SK-N-SH (cell line): ENCODE measurements at regions not wholly inside any gene's neighbourhood (a gene's known extent, or its start where the extent isn't known, plus 50 kb on each side); places are given as distances from the start of the nearest gene placed in this dataset.

ENCODE experiments used
- EZH2phosphoT487 ChIP-seq: fragments of 200-600 bp; sonication (generic); IDR thresholded peaks from 2 replicates; pipeline ENCODE4 v1.6.1; 2017; ENCODE audit warnings: low read depth, mixed run types, mild to moderate bottlenecking, antibody characterized with exemption, moderate library complexity, borderline replicate concordance
- FOSL2 ChIP-seq: IDR thresholded peaks from 2 replicates; pipeline ENCODE4 v1.4.0; 2012; ENCODE audit warnings: low read depth, mild to moderate bottlenecking, moderate library complexity, borderline replicate concordance
- FOXM1 ChIP-seq: IDR thresholded peaks from 2 replicates; pipeline ENCODE4 v1.4.0; 2012; ENCODE audit warnings: low read depth, mild to moderate bottlenecking
- GABPA ChIP-seq: IDR thresholded peaks from 2 replicates; pipeline ENCODE4 v1.4.0; 2012; ENCODE audit warnings: low read depth, mild to moderate bottlenecking
- RAD21 ChIP-seq: IDR thresholded peaks from 2 replicates; pipeline ENCODE4 v1.6.1; 2012; ENCODE audit warnings: mild to moderate bottlenecking, low read length
- TF ChIP-seq, protein P1 (sequence below): fragments of 200-600 bp; sonication (generic); IDR thresholded peaks from 2 replicates; pipeline ENCODE4 v1.6.1; 2017; ENCODE audit warnings: antibody characterized with exemption, mild to moderate bottlenecking, moderate library complexity
- TF ChIP-seq, protein P2 (sequence below): IDR thresholded peaks from 2 replicates; pipeline ENCODE4 v1.4.0; 2012; ENCODE audit warnings: low read depth, borderline replicate concordance

- TF ChIP-seq FOXM1 (no peak), RAD21 (no peak), GABPA (no peak), FOSL2 (no peak), EZH2phosphoT487 (no peak)
- TF ChIP-seq, protein P1, sequence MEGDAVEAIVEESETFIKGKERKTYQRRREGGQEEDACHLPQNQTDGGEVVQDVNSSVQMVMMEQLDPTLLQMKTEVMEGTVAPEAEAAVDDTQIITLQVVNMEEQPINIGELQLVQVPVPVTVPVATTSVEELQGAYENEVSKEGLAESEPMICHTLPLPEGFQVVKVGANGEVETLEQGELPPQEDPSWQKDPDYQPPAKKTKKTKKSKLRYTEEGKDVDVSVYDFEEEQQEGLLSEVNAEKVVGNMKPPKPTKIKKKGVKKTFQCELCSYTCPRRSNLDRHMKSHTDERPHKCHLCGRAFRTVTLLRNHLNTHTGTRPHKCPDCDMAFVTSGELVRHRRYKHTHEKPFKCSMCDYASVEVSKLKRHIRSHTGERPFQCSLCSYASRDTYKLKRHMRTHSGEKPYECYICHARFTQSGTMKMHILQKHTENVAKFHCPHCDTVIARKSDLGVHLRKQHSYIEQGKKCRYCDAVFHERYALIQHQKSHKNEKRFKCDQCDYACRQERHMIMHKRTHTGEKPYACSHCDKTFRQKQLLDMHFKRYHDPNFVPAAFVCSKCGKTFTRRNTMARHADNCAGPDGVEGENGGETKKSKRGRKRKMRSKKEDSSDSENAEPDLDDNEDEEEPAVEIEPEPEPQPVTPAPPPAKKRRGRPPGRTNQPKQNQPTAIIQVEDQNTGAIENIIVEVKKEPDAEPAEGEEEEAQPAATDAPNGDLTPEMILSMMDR: no peak
- TF ChIP-seq, protein P2, sequence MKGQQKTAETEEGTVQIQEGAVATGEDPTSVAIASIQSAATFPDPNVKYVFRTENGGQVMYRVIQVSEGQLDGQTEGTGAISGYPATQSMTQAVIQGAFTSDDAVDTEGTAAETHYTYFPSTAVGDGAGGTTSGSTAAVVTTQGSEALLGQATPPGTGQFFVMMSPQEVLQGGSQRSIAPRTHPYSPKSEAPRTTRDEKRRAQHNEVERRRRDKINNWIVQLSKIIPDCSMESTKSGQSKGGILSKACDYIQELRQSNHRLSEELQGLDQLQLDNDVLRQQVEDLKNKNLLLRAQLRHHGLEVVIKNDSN: no peak
Observed at GRCh38 chr15:77710206-77710605, 77.5 kb upstream of the LINGO1 start.
